Neural cell (in vitro differentiated cells): ENCODE measurements at regions not wholly inside any gene's neighbourhood (a gene's known extent, or its start where the extent isn't known, plus 50 kb on each side); places are given as distances from the start of the nearest gene placed in this dataset.

Experiments used
- H2AFZ ChIP-seq: fragments of 200-600, 300-800 bp; sonication (generic), shearing (Covaris generic); 2 replicates; pipeline ENCODE4 v1.6.0; 2014; ENCODE audit warnings: low read depth, mild to moderate bottlenecking, antibody characterized with exemption, low read length, moderate library complexity
- H3F3A ChIP-seq: fragments of 200-600 bp; shearing (Covaris generic); 2 replicates; pipeline ENCODE4 v1.6.1; 2016; ENCODE audit warnings: mild to moderate bottlenecking, moderate library complexity, mixed read lengths, antibody characterized with exemption, low read length; ENCODE audit not compliant: insufficient read depth, poor library complexity, severe bottlenecking
- H3K27ac ChIP-seq: fragments of 200-600, 300-800 bp; sonication (generic), shearing (Covaris generic); 2 replicates; pipeline ENCODE4 v1.5.1; 2014; ENCODE audit warnings: mild to moderate bottlenecking, low read length, moderate library complexity
- H3K27me3 ChIP-seq: fragments of 300-800, 200-600 bp; sonication (generic), shearing (Covaris generic); 2 replicates; pipeline ENCODE4 v1.6.0; 2014; ENCODE audit warnings: mild to moderate bottlenecking, low read depth, low read length, moderate library complexity; ENCODE audit not compliant: insufficient read depth
- H3K36me3 ChIP-seq: fragments of 300-800, 200-600 bp; sonication (generic), shearing (Covaris generic); 2 replicates; pipeline ENCODE4 v1.5.1; 2014; ENCODE audit warnings: mild to moderate bottlenecking, antibody characterized with exemption, low read length, moderate library complexity; ENCODE audit not compliant: insufficient read depth
- H3K4me2 ChIP-seq: fragments of 300-800, 200-600 bp; sonication (generic), shearing (Covaris generic); 2 replicates; pipeline ENCODE4 v1.6.0; 2014; ENCODE audit warnings: mild to moderate bottlenecking, low read length
- H3K4me3 ChIP-seq: fragments of 300-800, 200-600 bp; sonication (generic), shearing (Covaris generic); 2 replicates; pipeline ENCODE4 v1.5.1; 2014; ENCODE audit warnings: mild to moderate bottlenecking, low read length, moderate library complexity
- H3K79me2 ChIP-seq: fragments of 200-600 bp; shearing (Covaris generic); replicated peaks from 2 replicates; pipeline ENCODE4 v1.6.0; 2014; ENCODE audit warnings: mild to moderate bottlenecking, low read length, moderate library complexity; ENCODE audit not compliant: insufficient read depth
- H3K9ac ChIP-seq: fragments of 300-800, 200-600 bp; sonication (generic), shearing (Covaris generic); 2 replicates; pipeline ENCODE4 v1.6.1; 2016; ENCODE audit warnings: mild to moderate bottlenecking, low read length, mixed read lengths
- H3K9me2 ChIP-seq: fragments of 200-600 bp; shearing (Covaris generic); 2 replicates; pipeline ENCODE4 v1.6.1; 2016; ENCODE audit warnings: mild to moderate bottlenecking, low read length, mixed read lengths; ENCODE audit not compliant: insufficient read depth
- H3K9me3 ChIP-seq: fragments of 200-600, 300-800 bp; sonication (generic), shearing (Covaris generic); 2 replicates; pipeline ENCODE4 v1.6.1; 2016; ENCODE audit warnings: mild to moderate bottlenecking, mixed run types, low read length, moderate library complexity, mixed read lengths
- H4K20me1 ChIP-seq: fragments of 200-600 bp; shearing (Covaris generic); 2 replicates; pipeline ENCODE4 v1.6.1; 2016; ENCODE audit warnings: mild to moderate bottlenecking, mixed run types; ENCODE audit not compliant: insufficient read depth
- EP300 ChIP-seq: fragments of 450-650 bp; conservative IDR thresholded peaks from 2 replicates; pipeline ENCODE4 v1.6.1; 2014; ENCODE audit warnings: antibody characterized with exemption, mild to moderate bottlenecking, moderate library complexity; ENCODE audit not compliant: poor library complexity, severe bottlenecking
- EZH2 ChIP-seq: fragments of 200-600, 300-800 bp; shearing (Covaris generic), sonication (generic); IDR thresholded peaks from 2 replicates; pipeline ENCODE4 v1.6.1; 2014; ENCODE audit warnings: antibody characterized with exemption, low read length, borderline replicate concordance, mild to moderate bottlenecking; ENCODE audit not compliant: insufficient read depth, poor library complexity, severe bottlenecking
- MXI1 ChIP-seq: fragments of 450-650 bp; conservative IDR thresholded peaks from 2 replicates; pipeline ENCODE4 v1.6.1; 2014; ENCODE audit warnings: antibody characterized with exemption, mild to moderate bottlenecking; ENCODE audit not compliant: poor library complexity, severe bottlenecking
- POLR2AphosphoS5 ChIP-seq: IDR thresholded peaks from 2 replicates; pipeline ENCODE4 v1.6.1; 2012
- RAD21 ChIP-seq: fragments of 450-650 bp; conservative IDR thresholded peaks from 2 replicates; pipeline ENCODE4 v1.6.1; 2014; ENCODE audit warnings: antibody characterized with exemption, mild to moderate bottlenecking, moderate library complexity
- SMC3 ChIP-seq: fragments of 450-650 bp; conservative IDR thresholded peaks from 2 replicates; pipeline ENCODE4 v1.6.1; 2014; ENCODE audit warnings: antibody characterized with exemption, mild to moderate bottlenecking, moderate library complexity; ENCODE audit not compliant: poor library complexity
- TAF1 ChIP-seq: IDR thresholded peaks from 2 replicates; pipeline ENCODE4 v1.6.1; 2012; ENCODE audit warnings: low read depth
- TF ChIP-seq, protein P1 (sequence below): IDR thresholded peaks from 2 replicates; pipeline ENCODE4 v1.6.1; 2012; ENCODE audit warnings: borderline replicate concordance
- TF ChIP-seq, protein P2 (sequence below): fragments of 450-650 bp; IDR thresholded peaks from 2 replicates; pipeline ENCODE4 v1.5.1; 2014; ENCODE audit warnings: antibody characterized with exemption, mild to moderate bottlenecking, moderate library complexity; ENCODE audit not compliant: poor library complexity, severe bottlenecking

DNA sequence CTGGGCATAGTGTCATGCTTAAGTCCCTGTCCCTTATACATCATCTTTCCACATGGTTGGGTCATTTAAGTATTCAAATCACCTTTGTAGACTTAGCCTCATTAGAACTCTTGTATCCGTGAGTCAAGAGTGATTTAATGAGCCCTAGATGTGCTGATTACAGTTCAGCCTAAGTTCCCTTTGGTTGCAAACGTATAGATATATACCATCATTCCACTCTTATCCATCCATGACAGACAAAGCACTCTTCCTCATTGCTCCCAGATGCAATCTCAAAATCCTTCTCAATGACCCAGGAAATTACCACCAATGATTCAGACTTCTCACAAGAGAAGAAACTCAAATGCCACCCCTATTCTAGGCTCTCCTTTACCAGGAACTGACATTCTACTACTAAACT lies 50.2 kb upstream of the C3orf49 start:
- no peaks in the 10 kb centered on the region for H4K20me1 ChIP-seq
- no peaks in the 10 kb centered on the region for H3F3A ChIP-seq
- no peak overlapping the region for H3K4me3 ChIP-seq
- no peak overlapping the region for H2AFZ ChIP-seq
- no peaks in the 10 kb centered on the region for H3K27me3 ChIP-seq
- no peaks in the 10 kb centered on the region for H3K79me2 ChIP-seq
- no peak overlapping the region for H3K27ac ChIP-seq
- no peak for TF ChIP-seq SMC3
- TF ChIP-seq RAD21 = no peak
- no peak for TF ChIP-seq TAF1
- no peak for TF ChIP-seq EZH2
- TF ChIP-seq POLR2AphosphoS5 = no peak
- TF ChIP-seq, protein P1, sequence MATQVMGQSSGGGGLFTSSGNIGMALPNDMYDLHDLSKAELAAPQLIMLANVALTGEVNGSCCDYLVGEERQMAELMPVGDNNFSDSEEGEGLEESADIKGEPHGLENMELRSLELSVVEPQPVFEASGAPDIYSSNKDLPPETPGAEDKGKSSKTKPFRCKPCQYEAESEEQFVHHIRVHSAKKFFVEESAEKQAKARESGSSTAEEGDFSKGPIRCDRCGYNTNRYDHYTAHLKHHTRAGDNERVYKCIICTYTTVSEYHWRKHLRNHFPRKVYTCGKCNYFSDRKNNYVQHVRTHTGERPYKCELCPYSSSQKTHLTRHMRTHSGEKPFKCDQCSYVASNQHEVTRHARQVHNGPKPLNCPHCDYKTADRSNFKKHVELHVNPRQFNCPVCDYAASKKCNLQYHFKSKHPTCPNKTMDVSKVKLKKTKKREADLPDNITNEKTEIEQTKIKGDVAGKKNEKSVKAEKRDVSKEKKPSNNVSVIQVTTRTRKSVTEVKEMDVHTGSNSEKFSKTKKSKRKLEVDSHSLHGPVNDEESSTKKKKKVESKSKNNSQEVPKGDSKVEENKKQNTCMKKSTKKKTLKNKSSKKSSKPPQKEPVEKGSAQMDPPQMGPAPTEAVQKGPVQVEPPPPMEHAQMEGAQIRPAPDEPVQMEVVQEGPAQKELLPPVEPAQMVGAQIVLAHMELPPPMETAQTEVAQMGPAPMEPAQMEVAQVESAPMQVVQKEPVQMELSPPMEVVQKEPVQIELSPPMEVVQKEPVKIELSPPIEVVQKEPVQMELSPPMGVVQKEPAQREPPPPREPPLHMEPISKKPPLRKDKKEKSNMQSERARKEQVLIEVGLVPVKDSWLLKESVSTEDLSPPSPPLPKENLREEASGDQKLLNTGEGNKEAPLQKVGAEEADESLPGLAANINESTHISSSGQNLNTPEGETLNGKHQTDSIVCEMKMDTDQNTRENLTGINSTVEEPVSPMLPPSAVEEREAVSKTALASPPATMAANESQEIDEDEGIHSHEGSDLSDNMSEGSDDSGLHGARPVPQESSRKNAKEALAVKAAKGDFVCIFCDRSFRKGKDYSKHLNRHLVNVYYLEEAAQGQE = no peak
- TF ChIP-seq MXI1 = no peak
- no peak for TF ChIP-seq EP300
- TF ChIP-seq, protein P2, sequence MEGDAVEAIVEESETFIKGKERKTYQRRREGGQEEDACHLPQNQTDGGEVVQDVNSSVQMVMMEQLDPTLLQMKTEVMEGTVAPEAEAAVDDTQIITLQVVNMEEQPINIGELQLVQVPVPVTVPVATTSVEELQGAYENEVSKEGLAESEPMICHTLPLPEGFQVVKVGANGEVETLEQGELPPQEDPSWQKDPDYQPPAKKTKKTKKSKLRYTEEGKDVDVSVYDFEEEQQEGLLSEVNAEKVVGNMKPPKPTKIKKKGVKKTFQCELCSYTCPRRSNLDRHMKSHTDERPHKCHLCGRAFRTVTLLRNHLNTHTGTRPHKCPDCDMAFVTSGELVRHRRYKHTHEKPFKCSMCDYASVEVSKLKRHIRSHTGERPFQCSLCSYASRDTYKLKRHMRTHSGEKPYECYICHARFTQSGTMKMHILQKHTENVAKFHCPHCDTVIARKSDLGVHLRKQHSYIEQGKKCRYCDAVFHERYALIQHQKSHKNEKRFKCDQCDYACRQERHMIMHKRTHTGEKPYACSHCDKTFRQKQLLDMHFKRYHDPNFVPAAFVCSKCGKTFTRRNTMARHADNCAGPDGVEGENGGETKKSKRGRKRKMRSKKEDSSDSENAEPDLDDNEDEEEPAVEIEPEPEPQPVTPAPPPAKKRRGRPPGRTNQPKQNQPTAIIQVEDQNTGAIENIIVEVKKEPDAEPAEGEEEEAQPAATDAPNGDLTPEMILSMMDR = no peak
- no peaks in the 10 kb centered on the region for H3K9me3 ChIP-seq
- no peaks in the 10 kb centered on the region for H3K9me2 ChIP-seq
- H3K36me3 ChIP-seq = no peaks in the 10 kb centered on the region
- no peak overlapping the region for H3K4me2 ChIP-seq
- H3K9ac ChIP-seq = no peak overlapping the region
